ENCODE measurements at regions not wholly inside any gene's neighbourhood (a gene's known extent, or its start where the extent isn't known, plus 50 kb on each side); places are given as distances from the start of the nearest gene placed in this dataset.
A peak's percentile ranks its signal among the peaks of the same experiment; 100 is the strongest.
"Not testable (repeated sequence)": the region's sequence is repeated elsewhere in the genome, so short reads cannot be mapped to it uniquely, and the experiment has no call there.

DNA sequence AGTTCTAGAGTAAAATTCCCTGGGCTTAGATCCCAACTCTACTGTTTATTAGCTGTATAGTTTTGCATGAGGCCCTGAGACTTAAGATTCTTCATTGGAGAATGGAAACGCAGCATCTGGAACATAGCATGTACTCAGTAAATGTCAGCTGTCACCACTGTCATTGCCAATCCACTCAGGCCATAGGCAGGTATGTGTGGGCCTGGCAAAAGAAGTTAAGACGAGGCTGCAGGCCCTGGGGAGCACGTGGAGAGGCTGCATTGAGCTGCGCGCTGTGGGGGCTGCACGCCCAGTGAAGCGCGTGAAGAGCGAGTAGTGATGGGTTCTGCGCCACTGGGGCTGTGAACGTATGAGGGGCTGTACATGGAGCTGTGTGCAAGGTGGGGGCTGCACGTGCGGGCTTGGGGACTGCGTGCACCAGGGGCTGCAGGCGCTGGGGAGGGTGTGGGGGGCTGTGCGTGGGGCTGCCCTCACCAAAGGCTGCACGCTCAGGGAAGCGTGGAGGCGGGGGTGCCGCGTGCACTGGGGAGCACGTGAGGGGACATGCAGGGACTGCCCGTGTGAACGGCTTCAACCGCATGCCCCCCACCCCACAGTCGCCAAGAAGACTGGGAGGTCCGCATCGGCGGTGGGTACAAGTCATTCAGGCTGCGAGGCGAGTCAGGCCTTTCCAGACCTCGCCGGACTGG is 85.5 kb downstream of the PRR15 start:
- Histone ChIP-seq H3K27me3 (no peaks in the 10 kb centered on the region), H3K36me3 (peaks cover 0 to 3% (median 0%) of the 10 kb centered on the region in 4 donors), H3K9me3 (no peaks in the 10 kb centered on the region), H3K4me3 (no peak overlapping the region), H3K27ac (no peak overlapping the region), H3K4me1 (no peaks in the 10 kb centered on the region)
- WGBS, 2 donors, result 93 to 97% methylated on average over 22 to 23 of the region's 33 CpGs
- no peak for TF ChIP-seq POLR2AphosphoS5 (IDR thresholded peaks at IDR 0.05)
- TF ChIP-seq, protein P1, sequence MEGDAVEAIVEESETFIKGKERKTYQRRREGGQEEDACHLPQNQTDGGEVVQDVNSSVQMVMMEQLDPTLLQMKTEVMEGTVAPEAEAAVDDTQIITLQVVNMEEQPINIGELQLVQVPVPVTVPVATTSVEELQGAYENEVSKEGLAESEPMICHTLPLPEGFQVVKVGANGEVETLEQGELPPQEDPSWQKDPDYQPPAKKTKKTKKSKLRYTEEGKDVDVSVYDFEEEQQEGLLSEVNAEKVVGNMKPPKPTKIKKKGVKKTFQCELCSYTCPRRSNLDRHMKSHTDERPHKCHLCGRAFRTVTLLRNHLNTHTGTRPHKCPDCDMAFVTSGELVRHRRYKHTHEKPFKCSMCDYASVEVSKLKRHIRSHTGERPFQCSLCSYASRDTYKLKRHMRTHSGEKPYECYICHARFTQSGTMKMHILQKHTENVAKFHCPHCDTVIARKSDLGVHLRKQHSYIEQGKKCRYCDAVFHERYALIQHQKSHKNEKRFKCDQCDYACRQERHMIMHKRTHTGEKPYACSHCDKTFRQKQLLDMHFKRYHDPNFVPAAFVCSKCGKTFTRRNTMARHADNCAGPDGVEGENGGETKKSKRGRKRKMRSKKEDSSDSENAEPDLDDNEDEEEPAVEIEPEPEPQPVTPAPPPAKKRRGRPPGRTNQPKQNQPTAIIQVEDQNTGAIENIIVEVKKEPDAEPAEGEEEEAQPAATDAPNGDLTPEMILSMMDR (IDR thresholded peaks at IDR 0.05), result no peak
- no peak for TF ChIP-seq POLR2A (IDR thresholded peaks at IDR 0.05)
- TF ChIP-seq EP300 (IDR thresholded peaks at IDR 0.05), result no peak
- DNase-seq, result peak in 1 of 2 donors; percentile 73
- peak in 1 of 2 donors; percentile 66 for ATAC-seq (ENCODE audit: low FRiP score in 2 of 2)

DNA sequence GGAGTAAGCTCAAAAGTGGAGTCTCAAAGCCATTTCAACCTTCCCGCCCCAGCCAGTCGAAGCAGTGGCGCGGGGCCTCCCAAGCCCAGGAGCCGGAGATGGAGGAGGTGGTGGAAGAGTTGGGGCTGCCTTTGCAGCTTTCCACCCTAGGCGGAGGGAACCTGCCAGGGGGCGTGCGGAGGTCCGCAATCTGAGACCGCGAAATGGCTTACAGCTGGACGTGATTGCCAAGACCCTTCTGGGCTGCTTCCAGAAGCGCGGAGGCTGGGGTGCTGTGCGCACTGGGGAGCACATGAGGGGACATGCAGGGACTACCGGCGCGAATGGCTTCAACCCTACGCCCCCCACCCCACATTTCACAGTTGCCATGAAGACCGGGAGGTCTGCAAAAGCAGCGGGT is 86.2 kb downstream of the PRR15 start:
- no peaks in the 10 kb centered on the region for H3K4me1 ChIP-seq
- peaks cover 0 to 3% (median 0%) of the 10 kb centered on the region in 4 donors for H3K36me3 ChIP-seq
- ATAC-seq (ENCODE audit: low FRiP score in 2 of 2) (no peak), DNase-seq (peak in 1 of 2 donors; percentile 69)
- H3K4me3 ChIP-seq, result no peak overlapping the region
- TF ChIP-seq EP300 (IDR thresholded peaks at IDR 0.05) (no peak), POLR2AphosphoS5 (IDR thresholded peaks at IDR 0.05) (no peak), POLR2A (IDR thresholded peaks at IDR 0.05) (no peak)
- TF ChIP-seq, protein P1 (IDR thresholded peaks at IDR 0.05), result no peak
- H3K27ac ChIP-seq, result no peak overlapping the region
- no peaks in the 10 kb centered on the region for H3K9me3 ChIP-seq
- 95 to 96% methylated on average over 21 of the region's 21 CpGs for WGBS, 2 donors
- H3K27me3 ChIP-seq, result no peaks in the 10 kb centered on the region

DNA sequence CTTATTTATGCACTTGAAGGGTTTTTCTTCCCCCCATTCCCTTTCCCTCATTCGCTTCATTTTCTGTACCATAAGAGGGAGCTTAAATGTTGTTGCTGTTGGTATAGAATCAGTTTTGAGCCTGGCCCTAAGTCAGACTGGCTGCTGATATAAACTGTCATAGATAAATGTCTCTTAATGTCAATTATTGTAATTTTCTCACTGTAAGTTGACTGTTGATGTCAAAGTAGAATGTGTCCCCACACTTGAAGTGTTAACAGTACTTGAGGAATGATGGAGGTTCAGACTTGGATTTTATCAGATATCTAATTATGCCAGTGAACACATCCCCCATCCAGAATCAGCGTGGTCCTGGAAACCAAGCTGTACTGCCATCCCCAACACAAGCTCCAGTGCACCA is 87.8 kb downstream of the PRR15 start:
- Histone ChIP-seq H3K36me3 (peaks cover 0 to 3% (median 0%) of the 10 kb centered on the region in 4 donors), H3K9me3 (no peaks in the 10 kb centered on the region), H3K27me3 (no peaks in the 10 kb centered on the region), H3K4me1 (no peaks in the 10 kb centered on the region), H3K4me3 (no peak overlapping the region), H3K27ac (no peak overlapping the region)
- ATAC-seq (ENCODE audit: low FRiP score in 2 of 2) (no peak), DNase-seq (no peak)
- WGBS, 2 donors, result 83 to 92% methylated on average over 2 of the region's 2 CpGs
- TF ChIP-seq, protein P1 (IDR thresholded peaks at IDR 0.05), result no peak
- TF ChIP-seq POLR2A (IDR thresholded peaks at IDR 0.05) (no peak), POLR2AphosphoS5 (IDR thresholded peaks at IDR 0.05) (no peak), EP300 (IDR thresholded peaks at IDR 0.05) (no peak)

DNA sequence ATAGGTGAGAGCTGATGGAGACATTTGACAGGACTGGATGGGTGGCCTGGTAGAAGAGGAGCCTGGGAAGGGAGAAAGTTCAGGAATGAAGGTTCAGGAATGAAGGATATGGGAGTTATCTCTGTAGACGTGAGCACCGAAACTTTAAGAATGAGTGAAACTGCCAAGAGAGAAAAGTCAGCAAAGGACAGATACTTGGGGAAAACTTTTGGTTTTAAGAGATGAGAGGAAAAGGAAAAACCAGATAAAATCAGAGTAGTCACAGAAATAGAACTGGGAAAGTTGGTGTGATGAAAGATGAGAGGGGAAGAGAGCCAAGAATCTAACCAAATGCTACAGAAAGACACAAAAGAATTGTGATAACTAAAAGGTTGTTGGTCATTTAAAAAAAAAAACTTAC is 88.9 kb downstream of the PRR15 start:
- no peak for ATAC-seq (ENCODE audit: low FRiP score in 2 of 2)
- Histone ChIP-seq H3K36me3 (peaks cover 0 to 3% (median 0%) of the 10 kb centered on the region in 4 donors), H3K27ac (no peak overlapping the region), H3K4me3 (no peak overlapping the region), H3K27me3 (no peaks in the 10 kb centered on the region), H3K4me1 (no peaks in the 10 kb centered on the region), H3K9me3 (no peaks in the 10 kb centered on the region)
- DNase-seq, result no peak
- TF ChIP-seq, protein P1 (IDR thresholded peaks at IDR 0.05), result no peak
- no peak for TF ChIP-seq POLR2AphosphoS5 (IDR thresholded peaks at IDR 0.05)
- WGBS, 2 donors, result 89 to 92% methylated on average over 2 of the region's 2 CpGs

DNA sequence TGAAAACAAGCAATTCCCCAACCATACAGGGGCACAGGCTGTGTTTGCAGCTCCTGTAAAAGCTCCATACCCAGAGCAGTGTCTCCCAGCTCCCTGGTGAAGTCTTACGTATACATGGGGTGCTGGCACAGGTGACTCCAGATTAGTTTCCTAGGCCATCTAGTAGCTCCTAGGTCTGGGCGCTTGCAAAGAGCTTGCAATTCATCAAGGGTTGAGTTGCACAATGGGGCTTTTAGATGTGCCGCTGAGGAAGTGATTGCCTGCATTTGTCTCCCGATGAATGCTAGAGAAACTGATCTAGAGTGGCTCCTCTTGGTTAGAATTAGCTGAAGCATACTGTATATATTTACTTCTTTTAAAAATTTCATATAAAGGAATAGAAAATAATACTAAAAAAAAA is 90.7 kb downstream of the PRR15 start:
- H3K36me3 ChIP-seq; H3K4me1 ChIP-seq; H3K9me3 ChIP-seq; H3K27ac ChIP-seq; H3K27me3 ChIP-seq; ATAC-seq (ENCODE audit: low FRiP score in 2 of 2); DNase-seq; H3K4me3 ChIP-seq: not testable (repeated sequence)
- WGBS, 2 donors, result 65 to 88% methylated on average over 4 of the region's 4 CpGs
